Medulla oblongata (tissue), 1 donor: ENCODE measurements at regions not wholly inside any gene's neighbourhood (a gene's known extent, or its start where the extent isn't known, plus 50 kb on each side); places are given as distances from the start of the nearest gene placed in this dataset.

Experiments
- DNase-seq: peaks from one replicate; pipeline ENCODE4 v3.0.0-alpha.2; 2015; ENCODE audit errors: extremely low spot score

DNA sequence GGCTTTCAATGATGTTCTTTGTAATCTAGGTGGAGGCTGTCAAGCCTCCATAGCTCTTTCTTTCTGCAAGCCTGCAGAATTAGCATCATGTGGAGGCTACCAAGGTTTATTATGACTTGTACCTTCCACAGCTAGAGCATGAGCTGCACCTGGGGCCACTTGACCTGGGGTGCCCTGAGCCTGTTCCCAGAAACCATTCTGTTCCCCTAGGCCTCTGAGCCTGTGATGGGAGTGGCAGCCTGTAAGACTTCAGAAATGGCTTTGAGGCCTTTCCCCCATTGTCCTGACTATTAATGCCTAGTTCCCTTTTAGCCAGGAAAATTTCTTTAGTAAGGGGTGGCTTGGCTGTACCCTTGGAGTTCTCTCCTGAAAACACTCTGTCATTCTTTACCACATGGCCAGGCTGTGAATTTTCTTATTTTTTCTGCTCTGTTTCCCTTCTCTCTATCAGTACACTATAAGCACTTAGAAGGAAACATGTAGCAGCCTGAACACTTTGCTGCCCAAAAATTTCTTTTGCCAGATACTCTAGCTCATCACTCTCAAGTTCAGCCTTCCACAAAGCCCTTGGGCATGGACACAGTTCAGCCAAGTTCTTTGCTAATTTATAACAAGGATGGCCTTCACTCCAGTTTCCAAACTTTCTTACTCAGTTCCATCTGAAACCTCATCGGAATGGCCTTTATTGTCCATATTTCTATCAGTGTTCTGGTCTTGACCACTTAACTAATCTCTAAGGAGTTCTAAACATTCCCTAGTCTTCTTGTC lies 61.4 kb upstream of the NR3C1 start:
- DNase-seq, result no peak

DNA sequence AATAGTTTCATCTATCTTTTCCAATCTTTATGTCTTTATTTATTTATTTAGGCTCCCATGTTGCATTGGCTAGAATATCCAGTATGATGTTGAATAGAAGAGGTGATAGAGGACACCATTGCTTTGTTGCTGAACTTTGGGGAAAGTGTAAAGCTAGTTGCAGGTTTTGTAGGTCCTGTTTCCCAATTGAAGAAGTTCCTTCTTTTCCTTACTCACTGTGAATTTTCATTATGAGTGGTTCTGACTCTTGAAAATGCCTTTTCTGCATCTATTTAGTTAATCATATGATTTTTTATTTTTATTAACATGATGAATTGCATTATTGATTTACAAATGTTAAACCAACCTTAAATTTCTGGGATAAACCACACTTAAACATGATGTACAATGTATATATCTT lies 58.9 kb upstream of the NR3C1 start:
- no peak for DNase-seq

DNA sequence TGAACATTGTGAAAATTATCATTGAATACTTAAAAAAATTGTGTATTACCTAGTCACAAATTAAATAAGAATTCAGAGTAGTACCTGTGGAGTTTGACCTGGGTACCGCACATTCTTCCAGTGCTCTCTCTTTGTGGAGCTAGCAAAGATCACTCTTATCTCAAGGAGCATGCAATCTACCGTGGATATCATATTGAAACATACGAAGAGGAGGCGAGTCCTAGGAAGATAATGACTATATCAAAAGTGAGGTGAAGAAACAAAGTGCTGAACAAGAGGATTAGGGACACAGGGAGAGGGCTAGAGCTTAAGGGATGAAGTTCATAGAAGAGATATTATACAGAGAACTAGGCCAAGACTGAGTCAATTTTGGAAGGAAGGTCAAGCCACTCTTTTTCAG lies 55.9 kb upstream of the NR3C1 start:
- DNase-seq, result no peak

DNA sequence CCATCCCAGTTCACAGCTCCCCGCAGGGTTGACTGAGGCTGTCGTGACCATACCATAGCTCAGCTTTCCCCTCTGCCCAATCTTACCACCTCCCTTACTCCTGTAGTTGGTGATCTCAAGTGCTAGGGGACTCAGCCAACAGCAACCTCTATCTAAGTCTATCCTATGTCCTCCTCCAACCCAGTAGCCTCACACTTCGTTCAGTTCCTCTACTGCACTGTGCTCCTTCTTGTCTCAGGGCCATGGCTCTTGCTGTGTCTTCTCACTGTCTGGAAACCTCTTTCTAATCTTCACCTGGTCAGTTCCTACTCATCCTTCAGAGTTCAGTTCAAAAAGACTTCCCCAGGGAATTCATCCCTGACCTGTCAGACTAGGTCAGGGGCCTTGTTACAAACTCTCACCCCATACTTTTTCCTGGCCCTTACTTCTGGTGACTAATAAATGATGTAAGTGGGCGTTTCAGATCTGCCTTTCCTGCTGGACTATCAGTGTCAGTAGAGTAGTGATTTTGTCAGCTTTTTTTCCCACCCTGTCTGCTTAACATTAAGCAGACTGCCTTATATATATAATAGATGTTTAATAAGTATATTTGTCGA lies 53.6 kb upstream of the NR3C1 start:
- DNase-seq, result no peak

DNA sequence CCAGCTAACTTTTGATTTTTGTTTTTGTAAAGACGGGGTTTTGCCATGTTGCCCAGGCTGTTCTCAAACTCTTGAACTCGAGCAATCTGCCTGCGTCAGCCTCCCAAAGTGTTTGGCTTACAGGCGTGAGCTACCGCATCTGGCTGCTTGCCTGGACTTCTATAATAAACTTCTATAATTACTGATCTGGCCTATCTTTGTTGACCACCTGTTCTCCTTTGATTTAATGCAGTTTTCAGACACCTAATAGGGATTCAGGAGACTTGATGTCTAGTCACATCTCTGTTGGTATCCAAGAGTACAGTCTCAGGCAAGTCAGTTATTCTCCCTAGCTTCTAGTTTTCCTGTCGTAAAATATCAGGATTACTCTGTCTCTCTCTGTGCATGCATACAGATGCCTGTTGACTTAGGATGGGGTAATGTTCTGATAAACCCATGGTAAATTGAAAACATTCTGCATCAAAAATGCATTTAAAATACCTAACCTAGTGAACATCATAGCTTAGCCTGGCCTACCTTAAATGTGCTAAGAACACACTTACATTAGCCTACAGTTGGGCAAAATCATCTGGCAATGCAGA lies 51.5 kb upstream of the NR3C1 start:
- no peak for DNase-seq

DNA sequence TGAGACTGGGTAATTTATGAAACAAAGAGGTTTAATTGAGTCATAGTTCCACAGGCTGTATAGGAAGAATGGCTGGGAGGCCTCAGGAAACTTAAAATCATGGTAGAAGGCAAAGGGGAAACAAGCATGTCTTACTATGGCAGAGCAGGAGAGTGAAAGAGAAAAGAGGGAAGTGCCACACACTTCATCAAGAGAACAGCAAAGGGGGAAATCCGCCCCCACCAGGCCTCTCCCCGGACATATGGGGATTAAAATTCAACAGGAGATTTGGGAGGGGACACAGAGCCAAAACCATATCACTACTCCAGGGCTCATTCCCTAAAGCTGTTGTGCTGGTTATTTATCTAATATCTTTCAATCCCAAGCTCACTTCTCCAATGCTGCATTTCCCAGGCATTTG lies 50.2 kb upstream of the NR3C1 start:
- DNase-seq, result no peak
